Liver (tissue), 3 donors: ENCODE measurements at regions not wholly inside any gene's neighbourhood (a gene's known extent, or its start where the extent isn't known, plus 50 kb on each side); places are given as distances from the start of the nearest gene placed in this dataset.

ENCODE experiments used
- JUND ChIP-seq, 2 donors: IDR thresholded peaks; 2 replicates each; pipeline ENCODE4 v1.6.1; 2016; ENCODE audit warnings: antibody characterized with exemption in 2 of 2
- RXRA ChIP-seq, 2 donors: IDR thresholded peaks; 2 replicates each; pipeline ENCODE4 v1.6.1; 2017 to 2018; ENCODE audit warnings: antibody characterized with exemption in 2 of 2, mild to moderate bottlenecking in 1 of 2
- SP1 ChIP-seq: IDR thresholded peaks from 2 replicates; pipeline ENCODE4 v1.6.1; 2018; ENCODE audit warnings: antibody characterized with exemption, mild to moderate bottlenecking
- TF ChIP-seq, protein P1 (sequence below): fragments of 150-350 bp; IDR thresholded peaks from 2 replicates; pipeline ENCODE4 v1.5.1; 2017; ENCODE audit warnings: improper control_type of control experiment, low read depth, low read length; ENCODE audit not compliant: missing input control
- TF ChIP-seq, protein P2 (sequence below): IDR thresholded peaks from 2 replicates; pipeline ENCODE4 v1.6.1; 2016; ENCODE audit warnings: antibody characterized with exemption, mild to moderate bottlenecking
- donor health status: healthy.
- donor health status: healthy.

DNA sequence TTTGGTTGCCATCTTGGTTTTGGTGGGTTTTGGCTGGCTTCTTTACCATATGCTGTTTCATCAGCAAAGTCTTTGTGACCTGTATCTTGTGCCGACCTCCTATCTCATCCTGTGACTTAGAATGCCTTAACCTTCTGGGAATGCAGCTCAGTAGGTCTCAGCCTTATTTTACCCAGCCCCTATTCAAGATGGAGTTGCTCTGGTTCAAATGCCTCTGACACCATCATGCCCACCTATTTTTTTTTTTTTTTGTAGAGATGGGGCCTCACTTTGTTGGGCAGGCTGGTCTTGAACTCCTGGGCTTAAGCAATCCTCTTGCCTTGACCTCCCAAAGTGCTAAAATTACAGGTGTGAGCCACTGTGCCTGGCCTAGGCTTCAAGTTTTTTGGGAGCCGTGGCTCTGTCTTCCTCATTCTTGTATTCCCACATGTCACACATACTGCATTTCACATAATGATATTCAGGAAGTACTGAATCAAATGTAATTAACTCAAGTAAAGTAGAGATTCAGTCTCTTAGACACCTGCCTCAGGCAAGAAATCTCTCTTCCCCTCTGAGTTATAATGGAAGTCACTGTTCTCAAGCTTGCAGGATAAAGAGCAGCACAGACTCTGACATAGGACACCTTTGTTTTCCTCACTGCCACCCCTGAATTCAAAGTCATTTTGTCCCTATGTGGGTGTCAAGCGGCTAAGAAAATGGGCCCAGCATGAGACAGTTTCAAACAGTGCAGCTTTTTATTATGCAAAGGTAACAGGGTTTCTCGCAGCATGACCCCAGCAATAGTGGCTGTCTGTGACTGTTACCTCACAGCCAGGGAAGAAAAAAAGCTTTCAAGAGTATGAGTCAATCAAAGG, 159.0 kb downstream of the PTPN11 start:
- TF ChIP-seq, protein P1, sequence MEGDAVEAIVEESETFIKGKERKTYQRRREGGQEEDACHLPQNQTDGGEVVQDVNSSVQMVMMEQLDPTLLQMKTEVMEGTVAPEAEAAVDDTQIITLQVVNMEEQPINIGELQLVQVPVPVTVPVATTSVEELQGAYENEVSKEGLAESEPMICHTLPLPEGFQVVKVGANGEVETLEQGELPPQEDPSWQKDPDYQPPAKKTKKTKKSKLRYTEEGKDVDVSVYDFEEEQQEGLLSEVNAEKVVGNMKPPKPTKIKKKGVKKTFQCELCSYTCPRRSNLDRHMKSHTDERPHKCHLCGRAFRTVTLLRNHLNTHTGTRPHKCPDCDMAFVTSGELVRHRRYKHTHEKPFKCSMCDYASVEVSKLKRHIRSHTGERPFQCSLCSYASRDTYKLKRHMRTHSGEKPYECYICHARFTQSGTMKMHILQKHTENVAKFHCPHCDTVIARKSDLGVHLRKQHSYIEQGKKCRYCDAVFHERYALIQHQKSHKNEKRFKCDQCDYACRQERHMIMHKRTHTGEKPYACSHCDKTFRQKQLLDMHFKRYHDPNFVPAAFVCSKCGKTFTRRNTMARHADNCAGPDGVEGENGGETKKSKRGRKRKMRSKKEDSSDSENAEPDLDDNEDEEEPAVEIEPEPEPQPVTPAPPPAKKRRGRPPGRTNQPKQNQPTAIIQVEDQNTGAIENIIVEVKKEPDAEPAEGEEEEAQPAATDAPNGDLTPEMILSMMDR = no peak
- TF ChIP-seq SP1 = no peak
- no peak for TF ChIP-seq RXRA (IDR thresholded peaks at IDR 0.05)
- TF ChIP-seq, protein P2, sequence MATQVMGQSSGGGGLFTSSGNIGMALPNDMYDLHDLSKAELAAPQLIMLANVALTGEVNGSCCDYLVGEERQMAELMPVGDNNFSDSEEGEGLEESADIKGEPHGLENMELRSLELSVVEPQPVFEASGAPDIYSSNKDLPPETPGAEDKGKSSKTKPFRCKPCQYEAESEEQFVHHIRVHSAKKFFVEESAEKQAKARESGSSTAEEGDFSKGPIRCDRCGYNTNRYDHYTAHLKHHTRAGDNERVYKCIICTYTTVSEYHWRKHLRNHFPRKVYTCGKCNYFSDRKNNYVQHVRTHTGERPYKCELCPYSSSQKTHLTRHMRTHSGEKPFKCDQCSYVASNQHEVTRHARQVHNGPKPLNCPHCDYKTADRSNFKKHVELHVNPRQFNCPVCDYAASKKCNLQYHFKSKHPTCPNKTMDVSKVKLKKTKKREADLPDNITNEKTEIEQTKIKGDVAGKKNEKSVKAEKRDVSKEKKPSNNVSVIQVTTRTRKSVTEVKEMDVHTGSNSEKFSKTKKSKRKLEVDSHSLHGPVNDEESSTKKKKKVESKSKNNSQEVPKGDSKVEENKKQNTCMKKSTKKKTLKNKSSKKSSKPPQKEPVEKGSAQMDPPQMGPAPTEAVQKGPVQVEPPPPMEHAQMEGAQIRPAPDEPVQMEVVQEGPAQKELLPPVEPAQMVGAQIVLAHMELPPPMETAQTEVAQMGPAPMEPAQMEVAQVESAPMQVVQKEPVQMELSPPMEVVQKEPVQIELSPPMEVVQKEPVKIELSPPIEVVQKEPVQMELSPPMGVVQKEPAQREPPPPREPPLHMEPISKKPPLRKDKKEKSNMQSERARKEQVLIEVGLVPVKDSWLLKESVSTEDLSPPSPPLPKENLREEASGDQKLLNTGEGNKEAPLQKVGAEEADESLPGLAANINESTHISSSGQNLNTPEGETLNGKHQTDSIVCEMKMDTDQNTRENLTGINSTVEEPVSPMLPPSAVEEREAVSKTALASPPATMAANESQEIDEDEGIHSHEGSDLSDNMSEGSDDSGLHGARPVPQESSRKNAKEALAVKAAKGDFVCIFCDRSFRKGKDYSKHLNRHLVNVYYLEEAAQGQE = no peak
- TF ChIP-seq JUND (IDR thresholded peaks at IDR 0.05) = no peak
